HCT116 (cell line): ENCODE measurements at regions not wholly inside any gene's neighbourhood (a gene's known extent, or its start where the extent isn't known, plus 50 kb on each side); places are given as distances from the start of the nearest gene placed in this dataset.

Experiments used
- ATAC-seq: fragments of 200-7000 bp; cut with Tn5 transposase; 2 replicates; pipeline ENCODE4 v1.9.1; 2020; ENCODE audit warnings: mild to moderate bottlenecking, moderate library complexity
- BruUV-seq: library from RNA; stranded (reverse); fragments of 400-500 nt; replicated peaks from 2 replicates; lab custom pipeline; 2021; lab: Mats Ljungman, UMichigan
- CTCF ChIA-PET: fragments of 300-600 bp; sonication (Branson Sonifier 250); formaldehyde crosslinking; loops from one replicate; lab custom pipeline; 2021; ENCODE audit warnings: antibody characterized with exemption; lab: Charles Lee
- POLR2A ChIA-PET: fragments of 300-600, 350-600 bp; sonication (Branson Sonifier 250); formaldehyde crosslinking; loops from one replicate; lab custom pipeline; 2021; ENCODE audit warnings: antibody characterized with exemption; lab: Charles Lee
- RAD21 ChIA-PET, 2 experiments: fragments of 300-600 bp; sonication (Branson Sonifier 250); formaldehyde crosslinking; loops; one replicate each; lab custom pipeline; 2023; ENCODE audit warnings: low total read pairs in 2 of 2; ENCODE audit not compliant: uncharacterized antibody in 2 of 2, unreplicated experiment in 2 of 2, low non-redundant PET in 1 of 2; lab: Charles Lee
- DNase-seq: peaks from one replicate; pipeline ENCODE4 v3.0.0-alpha.2; 2010; ENCODE audit warnings: low read depth, low spot score
- H2AFZ ChIP-seq: fragments of 200-600 bp; shearing (Covaris generic), sonication (generic); 2 replicates; pipeline ENCODE4 v1.6.1; 2017; ENCODE audit warnings: low read depth, mixed run types, mixed read lengths, antibody characterized with exemption, low read length; ENCODE audit not compliant: poor library complexity, severe bottlenecking
- H3K27ac ChIP-seq: 2 replicates; pipeline ENCODE4 v1.5.1; 2012; ENCODE audit warnings: low read depth, low read length
- H3K27me3 ChIP-seq: fragments of 200-600 bp; sonication (generic); 2 replicates; pipeline ENCODE4 v1.6.1; 2016; ENCODE audit warnings: mixed run types, low read length, mixed read lengths; ENCODE audit not compliant: insufficient read depth
- H3K36me3 ChIP-seq, 2 experiments: fragments of 200-500 bp in 1 of 2; fragments of 200-600 bp in 1 of 2; sonication (Bioruptor generic) in 1 of 2; sonication (generic) in 1 of 2; 2 replicates each; pipeline versions ENCODE4 v1.5.1 to v1.6.1; 2014 to 2016; ENCODE audit warnings: low read length in 2 of 2, inconsistent platforms in 1 of 2, mixed read lengths in 1 of 2, mixed run types in 1 of 2; ENCODE audit not compliant: insufficient read depth in 2 of 2, control insufficient read depth in 1 of 2
- H3K4me1 ChIP-seq, 2 experiments: fragments of 200-600 bp in 1 of 2; sonication (generic) in 1 of 2; 2 replicates each; pipeline versions ENCODE4 v1.5.1 to v1.6.1; 2012 to 2017; ENCODE audit warnings: low read length in 2 of 2, inconsistent platforms in 1 of 2, mild to moderate bottlenecking in 1 of 2, mixed read lengths in 1 of 2, mixed run types in 1 of 2, moderate library complexity in 1 of 2; ENCODE audit not compliant: insufficient read depth in 2 of 2, control insufficient read depth in 1 of 2
- H3K4me2 ChIP-seq: fragments of 200-600 bp; sonication (generic); 2 replicates; pipeline ENCODE4 v1.6.1; 2017; ENCODE audit warnings: mixed run types, low read length, mixed read lengths
- H3K4me3 ChIP-seq, 2 experiments: fragments of 200-600 bp in 1 of 2; sonication (generic) in 1 of 2; replicated peaks in 1 of 2; 2 replicates each; pipeline ENCODE4 v1.5.1; 2011 to 2016; ENCODE audit warnings: low read length in 2 of 2, control low read depth in 1 of 2, low read depth in 1 of 2, mild to moderate bottlenecking in 1 of 2, mixed read lengths in 1 of 2, mixed run types in 1 of 2
- H3K79me2 ChIP-seq: fragments of 200-600 bp; sonication (generic); 2 replicates; pipeline ENCODE4 v1.6.1; 2017; ENCODE audit warnings: mild to moderate bottlenecking, mixed run types, low read length, moderate library complexity, mixed read lengths; ENCODE audit not compliant: insufficient read depth
- H3K9ac ChIP-seq: fragments of 200-600 bp; sonication (generic); 2 replicates; pipeline ENCODE4 v1.6.1; 2016; ENCODE audit warnings: low read length, mixed read lengths
- H3K9me2 ChIP-seq: fragments of 200-600 bp; sonication (generic), shearing (Covaris generic); 2 replicates; pipeline ENCODE4 v1.6.1; 2017; ENCODE audit warnings: mixed run types, mild to moderate bottlenecking, moderate library complexity; ENCODE audit not compliant: insufficient read depth
- H3K9me3 ChIP-seq, 2 experiments: fragments of 200-500 bp in 1 of 2; fragments of 200-600 bp in 1 of 2; sonication (Bioruptor generic) in 1 of 2; sonication (generic) in 1 of 2; 2 replicates each; pipeline ENCODE4 v1.6.1; 2014 to 2017; ENCODE audit warnings: low read length in 2 of 2, mixed read lengths in 2 of 2, inconsistent platforms in 1 of 2, low read depth in 1 of 2, mild to moderate bottlenecking in 1 of 2, mixed run types in 1 of 2, moderate library complexity in 1 of 2; ENCODE audit not compliant: control insufficient read depth in 1 of 2, insufficient read depth in 1 of 2
- H4K20me1 ChIP-seq: fragments of 200-600 bp; sonication (generic), shearing (Covaris generic); 2 replicates; pipeline ENCODE4 v1.6.1; 2017; ENCODE audit warnings: mixed run types, mild to moderate bottlenecking, moderate library complexity; ENCODE audit not compliant: insufficient read depth
- CEBPB ChIP-seq: IDR thresholded peaks from 2 replicates; pipeline ENCODE4 v1.6.1; 2012; ENCODE audit warnings: low read depth
- EGR1 ChIP-seq: IDR thresholded peaks from 2 replicates; pipeline ENCODE4 v1.6.1; 2012; ENCODE audit warnings: low read depth
- ELF1 ChIP-seq: IDR thresholded peaks from 2 replicates; pipeline ENCODE4 v1.6.1; 2012; ENCODE audit warnings: low read depth, borderline replicate concordance
- EZH2 ChIP-seq: fragments of 200-600 bp; sonication (generic); IDR thresholded peaks from 2 replicates; pipeline ENCODE4 v1.6.1; 2017; ENCODE audit warnings: antibody characterized with exemption, mixed run types
- FOSL1 ChIP-seq: IDR thresholded peaks from 2 replicates; pipeline ENCODE4 v1.6.1; 2012; ENCODE audit warnings: low read depth
- JUND ChIP-seq: IDR thresholded peaks from 2 replicates; pipeline ENCODE4 v1.6.1; 2012
- POLR2A ChIP-seq: IDR thresholded peaks from 2 replicates; pipeline ENCODE4 v1.7.0; 2011; ENCODE audit warnings: borderline replicate concordance; ENCODE audit not compliant: insufficient read depth, insufficient read length; ENCODE audit errors: extremely low read depth
- POLR2AphosphoS5 ChIP-seq: IDR thresholded peaks from 2 replicates; pipeline ENCODE4 v1.6.1; 2011; ENCODE audit warnings: mild to moderate bottlenecking, low read depth, low read length, moderate library complexity
- SIN3A ChIP-seq: IDR thresholded peaks from 2 replicates; pipeline ENCODE4 v1.6.1; 2012; ENCODE audit warnings: low read depth
- SRF ChIP-seq: IDR thresholded peaks from 2 replicates; pipeline ENCODE4 v1.6.1; 2012; ENCODE audit warnings: low read depth
- TCF7L2 ChIP-seq: IDR thresholded peaks from 2 replicates; pipeline ENCODE4 v1.7.0; 2011; ENCODE audit warnings: borderline replicate concordance, inconsistent platforms; ENCODE audit not compliant: insufficient read depth, insufficient read length; ENCODE audit errors: extremely low read depth
- YY1 ChIP-seq: IDR thresholded peaks from 2 replicates; pipeline ENCODE4 v1.6.1; 2011; ENCODE audit warnings: low read length, low read depth, moderate library complexity, mild to moderate bottlenecking; ENCODE audit not compliant: insufficient replicate concordance; ENCODE audit errors: extremely low read depth
- ZFX ChIP-seq: fragments of 450-650 bp; IDR thresholded peaks from 2 replicates; pipeline ENCODE4 v1.6.1; 2017
- ZNF274 ChIP-seq: fragments of 200-500 bp; sonication (Bioruptor generic); IDR thresholded peaks from 2 replicates; pipeline ENCODE4 v1.6.1; 2014; ENCODE audit warnings: mild to moderate bottlenecking, low read depth, low read length, inconsistent platforms
- intact Hi-C: fragments of 100-400 bp; cut with micrococcal nuclease; formaldehyde crosslinking; loops from 2 replicates; pipeline ENCODE4 v1.10.0; 2022
- TF ChIP-seq, protein P1 (sequence below): IDR thresholded peaks from 2 replicates; pipeline ENCODE4 v1.6.1; 2012
- TF ChIP-seq, protein P2 (sequence below): IDR thresholded peaks from 2 replicates; pipeline ENCODE4 v1.6.1; 2011; ENCODE audit warnings: mild to moderate bottlenecking, low read length, moderate library complexity; ENCODE audit not compliant: insufficient replicate concordance; ENCODE audit errors: extremely low read depth
- TF ChIP-seq, protein P3 (sequence below): IDR thresholded peaks from 2 replicates; pipeline ENCODE4 v1.6.1; 2012
- TF ChIP-seq, protein P4 (sequence below): IDR thresholded peaks from 2 replicates; pipeline ENCODE4 v1.6.1; 2012; ENCODE audit warnings: low read depth

DNA sequence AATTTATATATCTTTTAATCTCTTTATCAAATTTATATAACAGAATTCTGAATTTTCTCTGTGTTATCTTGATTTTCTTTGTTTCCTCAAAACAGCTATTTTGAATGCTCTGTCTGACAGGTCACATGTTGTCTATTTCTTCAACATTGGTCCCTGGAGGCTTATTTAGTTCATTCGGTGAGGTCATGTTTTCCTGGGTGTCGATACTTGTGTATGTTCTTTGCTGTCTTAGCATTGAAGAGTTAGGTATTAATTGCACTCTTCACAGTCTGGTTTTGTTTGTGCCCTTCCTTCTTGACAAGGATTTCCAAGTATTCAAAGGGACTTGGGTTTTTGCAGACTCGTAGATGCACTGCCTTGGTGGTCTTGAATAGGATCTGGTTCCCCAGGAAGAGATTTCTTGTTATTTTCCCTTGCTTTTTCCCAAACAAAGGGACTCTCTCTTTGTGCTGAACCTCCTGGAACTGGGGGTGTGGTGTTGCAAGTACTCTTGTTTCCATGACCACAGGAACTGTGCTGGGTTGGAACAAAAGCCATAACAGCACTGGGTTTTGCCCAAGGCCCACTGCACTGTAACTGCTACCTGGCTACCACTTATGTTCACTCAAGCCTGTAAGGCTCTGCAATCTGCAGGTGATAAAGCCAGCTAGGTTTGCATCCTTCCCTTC, 1483.0 kb downstream of the CDH8 start:
- no peak overlapping the region for H3K9ac ChIP-seq
- CTCF ChIA-PET: no interaction called here
- BruUV-seq: no TSS peak
- ATAC-seq: no peak
- no peaks in the 10 kb centered on the region for H3K9me2 ChIP-seq
- intact Hi-C loops: no loop called here
- POLR2A ChIA-PET: no interaction called here
- peaks cover 11 to 21% of the 10 kb centered on the region in 2 experiments; a peak in 2 of 4 replicates for H3K9me3 ChIP-seq
- no peaks in the 10 kb centered on the region for H3K36me3 ChIP-seq
- no peak overlapping the region for H3K27ac ChIP-seq
- H3K4me2 ChIP-seq: no peak overlapping the region
- H3K4me1 ChIP-seq: no peaks in the 10 kb centered on the region
- no peak for DNase-seq
- H3K79me2 ChIP-seq: no peaks in the 10 kb centered on the region
- TF ChIP-seq, protein P1, sequence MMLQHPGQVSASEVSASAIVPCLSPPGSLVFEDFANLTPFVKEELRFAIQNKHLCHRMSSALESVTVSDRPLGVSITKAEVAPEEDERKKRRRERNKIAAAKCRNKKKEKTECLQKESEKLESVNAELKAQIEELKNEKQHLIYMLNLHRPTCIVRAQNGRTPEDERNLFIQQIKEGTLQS: no peak
- no peak for TF ChIP-seq ZNF274
- TF ChIP-seq FOSL1: no peak
- no peak for TF ChIP-seq EZH2
- TF ChIP-seq YY1: no peak
- TF ChIP-seq ELF1: no peak
- no peak for TF ChIP-seq EGR1
- no peak for TF ChIP-seq TCF7L2
- no peak for TF ChIP-seq ZFX
- no peak for TF ChIP-seq JUND
- no peak for TF ChIP-seq POLR2A
- no peak for TF ChIP-seq SRF
- no peak for TF ChIP-seq SIN3A
- TF ChIP-seq, protein P2, sequence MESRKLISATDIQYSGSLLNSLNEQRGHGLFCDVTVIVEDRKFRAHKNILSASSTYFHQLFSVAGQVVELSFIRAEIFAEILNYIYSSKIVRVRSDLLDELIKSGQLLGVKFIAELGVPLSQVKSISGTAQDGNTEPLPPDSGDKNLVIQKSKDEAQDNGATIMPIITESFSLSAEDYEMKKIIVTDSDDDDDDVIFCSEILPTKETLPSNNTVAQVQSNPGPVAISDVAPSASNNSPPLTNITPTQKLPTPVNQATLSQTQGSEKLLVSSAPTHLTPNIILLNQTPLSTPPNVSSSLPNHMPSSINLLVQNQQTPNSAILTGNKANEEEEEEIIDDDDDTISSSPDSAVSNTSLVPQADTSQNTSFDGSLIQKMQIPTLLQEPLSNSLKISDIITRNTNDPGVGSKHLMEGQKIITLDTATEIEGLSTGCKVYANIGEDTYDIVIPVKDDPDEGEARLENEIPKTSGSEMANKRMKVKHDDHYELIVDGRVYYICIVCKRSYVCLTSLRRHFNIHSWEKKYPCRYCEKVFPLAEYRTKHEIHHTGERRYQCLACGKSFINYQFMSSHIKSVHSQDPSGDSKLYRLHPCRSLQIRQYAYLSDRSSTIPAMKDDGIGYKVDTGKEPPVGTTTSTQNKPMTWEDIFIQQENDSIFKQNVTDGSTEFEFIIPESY: no peak
- TF ChIP-seq, protein P3, sequence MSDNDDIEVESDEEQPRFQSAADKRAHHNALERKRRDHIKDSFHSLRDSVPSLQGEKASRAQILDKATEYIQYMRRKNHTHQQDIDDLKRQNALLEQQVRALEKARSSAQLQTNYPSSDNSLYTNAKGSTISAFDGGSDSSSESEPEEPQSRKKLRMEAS: no peak
- TF ChIP-seq POLR2AphosphoS5: no peak
- TF ChIP-seq, protein P4, sequence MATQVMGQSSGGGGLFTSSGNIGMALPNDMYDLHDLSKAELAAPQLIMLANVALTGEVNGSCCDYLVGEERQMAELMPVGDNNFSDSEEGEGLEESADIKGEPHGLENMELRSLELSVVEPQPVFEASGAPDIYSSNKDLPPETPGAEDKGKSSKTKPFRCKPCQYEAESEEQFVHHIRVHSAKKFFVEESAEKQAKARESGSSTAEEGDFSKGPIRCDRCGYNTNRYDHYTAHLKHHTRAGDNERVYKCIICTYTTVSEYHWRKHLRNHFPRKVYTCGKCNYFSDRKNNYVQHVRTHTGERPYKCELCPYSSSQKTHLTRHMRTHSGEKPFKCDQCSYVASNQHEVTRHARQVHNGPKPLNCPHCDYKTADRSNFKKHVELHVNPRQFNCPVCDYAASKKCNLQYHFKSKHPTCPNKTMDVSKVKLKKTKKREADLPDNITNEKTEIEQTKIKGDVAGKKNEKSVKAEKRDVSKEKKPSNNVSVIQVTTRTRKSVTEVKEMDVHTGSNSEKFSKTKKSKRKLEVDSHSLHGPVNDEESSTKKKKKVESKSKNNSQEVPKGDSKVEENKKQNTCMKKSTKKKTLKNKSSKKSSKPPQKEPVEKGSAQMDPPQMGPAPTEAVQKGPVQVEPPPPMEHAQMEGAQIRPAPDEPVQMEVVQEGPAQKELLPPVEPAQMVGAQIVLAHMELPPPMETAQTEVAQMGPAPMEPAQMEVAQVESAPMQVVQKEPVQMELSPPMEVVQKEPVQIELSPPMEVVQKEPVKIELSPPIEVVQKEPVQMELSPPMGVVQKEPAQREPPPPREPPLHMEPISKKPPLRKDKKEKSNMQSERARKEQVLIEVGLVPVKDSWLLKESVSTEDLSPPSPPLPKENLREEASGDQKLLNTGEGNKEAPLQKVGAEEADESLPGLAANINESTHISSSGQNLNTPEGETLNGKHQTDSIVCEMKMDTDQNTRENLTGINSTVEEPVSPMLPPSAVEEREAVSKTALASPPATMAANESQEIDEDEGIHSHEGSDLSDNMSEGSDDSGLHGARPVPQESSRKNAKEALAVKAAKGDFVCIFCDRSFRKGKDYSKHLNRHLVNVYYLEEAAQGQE: no peak
- no peak for TF ChIP-seq CEBPB
- no peaks in the 10 kb centered on the region for H4K20me1 ChIP-seq
- H3K27me3 ChIP-seq: no peaks in the 10 kb centered on the region
- no peak overlapping the region for H3K4me3 ChIP-seq
- H2AFZ ChIP-seq: no peak overlapping the region
- RAD21 ChIA-PET: no interaction called here
